Activated naive CD4-positive, alpha-beta T cell treated with anti-CD3 and anti-CD28 coated beads, Interleukin-2, amount 50 U/mL, for 16 hours (primary cell): ENCODE measurements at regions not wholly inside any gene's neighbourhood (a gene's known extent, or its start where the extent isn't known, plus 50 kb on each side); places are given as distances from the start of the nearest gene placed in this dataset.

Experiments used
- DNase-seq: peaks from one replicate; pipeline ENCODE4 v3.0.0-alpha.2; 2020

DNA sequence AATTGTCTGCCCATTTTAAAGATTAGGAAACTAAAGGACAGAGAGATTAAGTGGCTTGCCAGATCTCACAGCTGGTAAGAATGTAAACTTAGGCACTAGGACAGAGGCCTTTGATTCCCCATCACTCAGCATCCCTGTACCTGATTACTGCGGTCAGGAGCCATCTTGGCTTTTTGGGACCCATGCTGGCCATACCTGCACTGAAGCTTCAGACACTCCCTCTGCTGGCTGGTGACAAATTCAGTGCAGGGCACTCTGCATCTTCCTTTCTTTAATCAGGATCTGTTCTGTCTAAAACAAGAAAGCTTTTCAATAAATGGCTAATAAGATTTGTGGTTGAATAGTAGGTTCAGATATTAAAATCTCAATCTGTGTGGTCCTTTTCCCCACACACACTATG, 215.5 kb upstream of the RORB start:
- no peak for DNase-seq

DNA sequence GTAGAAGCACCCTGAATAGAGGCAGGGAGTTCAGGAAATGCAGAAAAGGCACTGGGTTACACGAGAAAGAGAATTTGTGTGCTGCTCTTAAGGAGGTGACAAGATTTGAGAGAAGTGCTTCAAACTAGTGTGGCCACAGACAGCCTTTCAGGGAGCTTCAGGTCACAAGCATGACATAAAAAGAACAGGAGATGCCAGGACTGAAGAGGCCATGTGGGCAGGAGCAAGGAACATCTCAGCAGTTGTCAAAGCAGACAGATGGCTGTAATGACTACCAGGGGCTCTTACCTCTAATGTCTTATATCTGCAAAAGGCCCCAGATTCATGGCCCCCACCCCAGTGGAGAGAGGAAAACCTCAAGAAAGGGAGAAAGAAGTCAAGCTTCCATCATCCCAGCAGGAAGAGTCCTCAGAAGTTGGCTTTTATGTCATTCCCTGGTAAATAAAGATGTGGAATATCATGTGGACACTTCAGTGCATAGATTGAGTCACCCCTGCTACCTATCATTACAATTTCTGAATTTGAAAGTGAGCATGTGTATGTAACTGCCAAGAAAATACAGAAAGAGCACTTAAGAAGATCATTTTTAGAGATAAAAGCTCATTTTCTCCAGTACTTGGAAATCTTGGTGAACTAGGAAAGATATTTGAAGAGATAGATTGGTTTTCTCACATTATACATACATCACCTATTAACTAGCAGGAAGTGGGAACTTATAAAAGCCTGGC, 214.4 kb upstream of the RORB start:
- no peak for DNase-seq

DNA sequence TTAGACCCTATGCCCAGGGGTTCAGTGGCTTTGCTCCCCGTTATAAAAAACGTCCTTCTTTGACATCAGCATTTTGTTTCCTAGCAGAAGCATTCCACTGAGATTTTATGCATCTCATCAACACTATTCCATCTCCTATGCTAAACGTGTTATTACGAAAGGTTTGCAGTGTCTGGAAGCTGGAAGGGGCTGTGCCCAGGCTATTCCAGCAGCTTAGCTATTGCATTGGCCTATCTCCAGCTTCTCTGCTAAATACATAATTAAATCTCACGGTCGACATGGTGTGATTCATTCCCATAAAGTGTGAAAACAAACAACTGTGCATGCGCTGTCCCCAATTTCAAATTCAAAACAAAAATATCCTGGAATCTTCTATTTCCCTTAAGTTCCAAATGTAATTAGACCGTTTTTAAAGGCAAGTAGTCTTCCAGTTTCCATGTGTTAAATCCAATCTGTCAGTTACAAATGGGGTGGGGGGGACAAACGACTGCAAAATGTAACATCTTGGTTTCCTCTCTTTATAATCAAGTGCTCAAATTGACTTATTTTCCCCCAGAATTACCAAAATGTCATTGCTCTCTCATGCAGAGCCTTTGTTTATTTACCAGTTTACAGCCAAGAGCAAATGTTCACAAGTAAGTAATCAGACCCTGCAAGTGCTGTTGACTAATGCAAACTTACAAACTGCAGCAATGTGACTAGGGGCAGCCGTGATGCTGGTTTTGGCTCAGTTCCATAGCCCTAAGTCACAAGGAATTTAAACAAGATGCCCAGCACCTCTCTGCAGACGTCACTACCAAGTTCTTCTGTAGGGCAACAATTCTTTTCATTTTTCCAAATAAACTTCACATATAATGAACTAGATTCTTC, 212.3 kb upstream of the RORB start:
- DNase-seq, result no peak

DNA sequence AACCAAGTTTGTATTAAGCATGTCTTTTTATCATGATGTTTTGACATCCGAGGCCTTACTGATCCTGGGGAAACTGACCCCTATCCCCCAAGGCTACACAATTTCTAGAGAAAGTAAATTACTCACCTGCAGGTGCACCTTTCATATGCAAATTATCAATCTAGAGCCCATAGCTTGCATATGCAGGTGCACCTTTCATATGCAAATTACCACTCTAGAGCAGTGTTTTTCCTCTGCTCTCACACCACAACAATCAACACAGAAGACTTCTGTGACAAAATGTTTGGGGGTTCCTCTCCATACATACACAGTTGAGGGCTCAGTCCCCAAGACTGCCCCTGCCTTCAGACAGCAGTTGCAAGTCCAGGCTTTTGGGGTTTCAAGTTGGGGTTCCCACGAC, 203.7 kb upstream of the RORB start:
- no peak for DNase-seq

DNA sequence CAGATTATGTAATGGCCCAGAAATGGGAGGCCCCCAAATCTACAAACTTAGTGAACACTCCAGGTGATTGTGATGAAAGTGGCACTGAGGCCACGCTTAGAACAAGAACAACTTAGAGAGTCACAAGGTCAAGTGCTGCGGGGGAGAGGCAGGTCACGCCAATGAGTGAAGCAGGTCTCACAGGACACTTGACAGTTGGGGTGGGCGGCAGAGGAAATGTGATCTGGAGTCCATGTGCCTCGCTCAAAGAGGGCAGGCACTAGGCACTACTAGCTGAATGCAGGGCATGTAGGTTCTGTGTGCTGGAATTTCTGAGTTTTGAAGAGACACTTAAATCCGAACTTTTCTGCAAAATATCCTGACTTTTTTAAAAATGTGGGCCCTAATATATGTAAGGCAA, 193.2 kb upstream of the RORB start:
- no peak for DNase-seq

DNA sequence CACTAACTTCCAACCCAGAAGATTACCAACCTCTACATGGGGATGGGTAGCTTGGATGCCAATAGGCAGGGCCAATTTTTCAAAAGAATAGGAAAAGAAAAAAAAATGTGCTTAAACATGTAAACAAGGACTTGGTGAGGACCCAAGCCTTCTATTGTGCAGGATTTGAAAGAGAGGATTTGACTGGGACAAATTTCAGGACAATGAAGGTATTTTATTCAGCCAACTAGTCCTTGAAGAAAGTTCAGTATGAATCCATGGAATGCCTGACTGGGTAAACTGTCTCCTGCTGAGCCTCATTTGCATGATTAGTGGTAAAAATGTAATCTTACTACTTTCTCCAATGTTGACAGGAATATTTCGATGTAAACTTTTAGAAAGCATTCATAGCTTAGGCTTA, 192.5 kb upstream of the RORB start:
- no peak for DNase-seq

DNA sequence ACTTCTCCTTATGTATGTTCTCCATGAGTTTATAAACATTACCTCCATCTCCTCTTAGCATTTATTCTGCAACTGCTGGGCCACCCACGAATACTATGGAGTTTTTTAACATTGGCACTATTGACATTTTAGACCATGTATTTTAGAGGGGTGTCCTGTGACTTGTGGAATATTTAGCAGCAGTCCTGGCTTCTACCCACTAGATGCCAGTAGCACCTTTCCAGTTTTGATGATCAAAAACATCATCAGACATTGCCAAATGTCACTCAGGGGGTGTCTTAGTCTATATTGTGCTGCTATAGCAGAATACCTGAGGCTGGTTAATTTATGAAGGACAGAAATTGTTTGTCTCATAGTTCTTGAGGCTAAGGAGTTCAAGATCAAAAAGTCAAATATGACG, 187.5 kb upstream of the RORB start:
- no peak for DNase-seq

DNA sequence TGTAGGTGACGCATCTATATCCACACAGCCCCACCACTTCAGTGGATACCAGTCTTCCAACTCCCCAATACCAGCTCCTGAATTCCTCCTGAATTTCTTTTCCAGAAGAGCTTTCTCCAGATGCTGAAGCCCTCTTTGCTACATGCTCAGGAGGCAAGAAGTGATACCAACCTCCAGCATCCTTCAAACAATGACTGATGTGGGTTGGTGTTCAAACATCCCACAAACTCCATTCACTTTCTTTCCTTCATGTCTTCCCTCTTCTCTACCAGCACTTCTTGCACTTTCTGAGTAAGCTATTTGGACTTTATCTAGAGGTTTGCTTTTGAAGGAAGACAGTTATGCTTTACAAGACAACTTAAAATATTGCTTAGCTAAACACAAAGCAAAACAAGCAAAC, 179.9 kb upstream of the RORB start:
- no peak for DNase-seq

DNA sequence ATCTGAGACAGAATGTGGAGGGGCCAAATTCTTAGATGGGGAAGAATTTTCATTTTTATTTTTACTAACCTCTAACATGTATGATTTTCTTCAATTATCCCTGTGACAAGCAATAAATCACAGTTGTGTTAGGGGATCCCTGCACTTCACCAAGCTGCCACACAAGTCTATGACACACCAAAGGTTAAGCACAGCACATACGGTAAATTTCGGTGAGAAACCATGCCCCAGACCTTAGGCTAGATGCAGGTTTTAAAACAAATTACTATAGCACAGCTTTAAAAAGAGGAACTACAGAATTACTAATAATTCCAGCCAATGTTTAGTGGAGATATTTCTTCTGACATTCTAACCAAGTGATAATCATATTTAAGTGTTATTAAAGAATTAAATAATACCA, 175.7 kb upstream of the RORB start:
- no peak for DNase-seq

DNA sequence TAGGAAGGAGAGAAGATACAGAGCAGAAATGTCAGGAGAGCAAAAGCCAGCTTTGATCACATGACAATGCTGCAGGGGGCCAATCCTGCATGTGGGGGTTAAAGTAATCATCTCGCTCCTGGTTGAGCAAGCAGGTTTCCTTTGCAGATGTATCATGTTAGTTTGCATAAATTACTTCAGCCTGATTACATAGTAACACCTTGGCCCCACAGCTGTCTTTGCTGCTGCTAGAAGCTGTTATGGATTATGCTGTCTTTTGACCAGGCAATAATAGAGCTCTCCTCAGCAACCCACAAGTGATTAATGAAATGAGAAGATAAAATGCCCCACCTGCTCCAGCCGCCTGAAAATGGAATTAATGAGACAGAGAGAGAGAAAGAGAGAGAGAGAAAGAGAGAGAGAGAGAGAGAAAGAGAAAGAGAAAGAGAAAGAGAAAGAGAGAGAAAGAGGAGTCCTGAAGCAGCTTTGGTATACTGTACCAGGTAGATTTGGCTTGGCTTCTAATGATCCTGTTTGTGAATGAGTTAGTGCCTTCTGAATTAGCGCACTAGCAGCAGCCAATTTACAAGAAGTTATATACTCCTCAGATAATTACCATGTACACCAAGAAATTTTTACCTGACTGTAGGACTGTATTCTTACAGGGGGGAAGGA, 174.3 kb upstream of the RORB start:
- no peak for DNase-seq

DNA sequence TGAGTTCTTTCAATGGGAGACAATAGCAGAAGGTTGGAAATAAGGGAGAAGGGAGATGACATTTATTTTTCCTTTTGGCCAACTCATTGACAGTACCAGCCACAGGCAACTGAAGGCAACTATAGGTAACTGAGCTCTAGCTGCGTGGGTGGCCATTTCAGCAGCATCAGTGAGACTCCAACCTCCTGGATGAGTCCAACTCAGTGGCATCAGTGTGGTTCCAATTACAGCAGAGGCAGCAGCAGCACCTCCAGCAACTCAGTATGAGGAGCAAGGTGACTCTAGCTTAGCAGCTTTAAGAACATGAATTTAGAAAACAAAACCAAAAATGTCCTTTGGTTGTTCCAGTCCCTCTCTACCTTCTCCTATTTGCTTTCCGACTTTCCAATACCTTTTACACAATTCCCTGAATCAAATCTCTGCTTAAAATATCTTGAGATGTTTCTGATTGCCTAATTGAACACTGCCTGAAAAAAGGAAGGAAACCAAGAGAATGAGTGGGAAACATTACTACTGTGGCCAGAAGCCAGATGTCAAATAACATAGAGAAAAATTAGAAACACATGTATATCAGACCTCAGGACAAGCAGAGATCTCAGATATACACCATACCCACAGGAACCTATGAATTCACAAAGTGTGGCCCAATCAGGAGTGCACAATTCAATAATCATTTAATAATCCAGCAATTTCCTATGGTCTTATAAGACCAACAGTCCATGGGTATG, 166.5 kb upstream of the RORB start:
- DNase-seq, result no peak

DNA sequence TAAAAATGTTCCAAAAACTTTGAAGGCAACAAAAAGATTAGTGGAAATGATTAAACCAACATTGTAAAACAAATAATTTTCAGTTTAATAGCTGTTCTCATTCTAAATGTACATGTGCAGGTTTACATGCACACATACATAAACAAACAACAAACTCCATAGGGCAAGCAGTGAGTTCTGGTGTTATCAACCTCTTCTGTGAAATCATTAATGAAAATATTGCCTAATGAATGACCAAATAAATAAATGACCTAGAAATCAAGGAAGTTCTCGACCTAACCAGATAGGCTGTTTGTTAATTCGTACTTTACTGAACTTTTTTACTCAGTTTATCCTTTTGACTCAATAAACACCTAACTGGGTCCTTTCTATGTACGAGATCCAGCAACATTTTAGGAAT, 165.5 kb upstream of the RORB start:
- DNase-seq, result no peak

DNA sequence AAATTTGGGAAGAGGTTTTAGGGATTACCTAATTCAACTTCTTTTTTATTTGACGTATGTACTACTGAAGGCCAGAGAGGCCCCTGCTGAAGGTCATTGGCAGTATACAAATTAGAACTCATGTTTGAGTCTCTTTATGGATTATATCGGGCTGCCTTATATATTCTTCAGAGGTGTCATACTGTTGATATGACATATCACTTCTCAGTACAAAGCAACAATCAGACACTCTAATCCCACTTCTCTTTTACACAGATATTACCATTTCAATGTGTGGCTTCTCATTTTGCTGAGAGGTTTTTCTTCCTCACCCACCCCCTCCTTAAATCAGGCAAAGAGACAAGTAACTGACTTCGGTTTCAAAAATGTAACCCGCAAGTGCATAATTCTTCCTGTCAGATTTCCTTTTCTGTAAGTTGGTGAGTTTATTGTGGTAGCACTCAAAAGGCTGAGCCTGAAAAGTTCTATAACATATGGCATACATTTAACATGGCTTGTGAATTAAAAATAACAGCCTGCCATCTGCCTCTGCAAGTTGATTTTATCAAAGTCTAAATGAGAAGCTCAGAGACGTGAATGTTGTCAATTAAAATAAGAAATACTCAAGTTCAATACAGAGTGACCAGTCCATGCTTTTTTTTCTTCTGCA, 163.6 kb upstream of the RORB start:
- DNase-seq, result no peak

DNA sequence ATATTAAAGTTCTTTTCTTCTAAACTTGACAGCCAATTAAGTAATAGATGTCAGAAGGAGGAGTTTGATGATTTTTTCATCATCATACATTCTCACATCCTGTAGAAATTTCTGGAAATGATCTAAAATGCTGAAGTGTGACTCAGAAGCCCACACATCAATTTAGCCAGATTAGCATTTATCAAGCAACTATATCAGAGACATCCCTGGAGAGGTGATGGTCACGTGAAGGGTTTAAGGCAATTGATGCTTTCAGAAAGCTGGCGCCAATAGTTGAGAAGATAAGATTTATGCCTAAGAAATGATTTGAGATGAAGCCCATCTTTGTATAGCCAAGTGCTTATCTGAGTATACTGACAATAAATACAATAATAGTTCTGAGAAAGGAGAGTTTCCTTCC, 162.9 kb upstream of the RORB start:
- DNase-seq, result no peak

DNA sequence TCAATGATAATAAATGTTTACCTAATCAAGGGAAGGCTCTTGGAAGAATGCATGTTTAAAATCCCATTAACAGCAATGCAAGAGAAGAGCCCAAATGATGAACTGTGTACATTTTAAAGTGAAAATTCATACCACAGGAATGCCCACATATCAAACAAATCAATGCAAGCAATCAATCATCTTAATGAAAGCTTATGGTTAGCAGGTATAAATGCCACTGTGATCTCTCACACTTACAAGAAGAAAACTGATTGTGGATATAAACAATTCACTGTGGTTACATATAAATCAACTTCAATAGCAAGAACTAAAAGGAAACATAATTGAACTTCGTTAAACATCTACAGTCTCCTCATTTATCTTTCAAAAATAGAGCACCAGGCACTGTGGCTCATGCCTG, 161.0 kb upstream of the RORB start:
- no peak for DNase-seq

DNA sequence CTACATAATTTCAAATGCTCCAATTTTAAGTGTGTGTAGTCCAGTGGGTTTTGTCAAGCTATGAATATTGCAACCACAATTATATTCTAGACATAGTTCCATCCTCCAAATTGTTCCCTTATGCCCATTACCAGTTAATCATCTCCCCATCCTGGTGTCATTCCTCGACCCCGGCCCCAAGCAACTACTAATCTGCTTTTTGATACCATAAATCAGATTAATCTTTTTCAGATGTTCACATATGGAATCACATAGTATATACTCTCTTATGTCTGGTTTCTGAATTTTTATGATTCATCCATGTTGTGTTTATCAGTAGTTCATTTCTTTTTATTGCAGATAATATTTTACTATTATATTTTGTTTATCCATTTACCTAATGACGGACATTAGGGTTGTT, 148.4 kb upstream of the RORB start:
- no peak for DNase-seq

DNA sequence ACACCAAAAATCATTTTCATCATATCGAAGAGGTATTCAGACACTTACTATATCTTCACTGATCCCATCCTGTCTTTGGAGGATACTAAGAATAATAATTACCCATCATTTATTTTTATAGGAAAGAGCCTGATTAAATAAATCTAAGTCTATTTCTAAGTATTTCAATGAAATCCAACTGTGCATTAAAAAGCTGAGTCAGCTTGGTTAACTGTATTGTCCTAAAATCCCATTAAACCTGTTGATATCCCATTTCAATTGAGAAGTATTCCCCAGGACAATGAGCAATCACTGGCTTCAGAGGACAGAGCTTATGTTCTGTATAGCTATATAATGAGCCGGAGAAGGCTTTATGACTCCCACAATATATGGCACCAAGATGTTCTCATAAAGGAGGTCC, 142.0 kb upstream of the RORB start:
- no peak for DNase-seq

DNA sequence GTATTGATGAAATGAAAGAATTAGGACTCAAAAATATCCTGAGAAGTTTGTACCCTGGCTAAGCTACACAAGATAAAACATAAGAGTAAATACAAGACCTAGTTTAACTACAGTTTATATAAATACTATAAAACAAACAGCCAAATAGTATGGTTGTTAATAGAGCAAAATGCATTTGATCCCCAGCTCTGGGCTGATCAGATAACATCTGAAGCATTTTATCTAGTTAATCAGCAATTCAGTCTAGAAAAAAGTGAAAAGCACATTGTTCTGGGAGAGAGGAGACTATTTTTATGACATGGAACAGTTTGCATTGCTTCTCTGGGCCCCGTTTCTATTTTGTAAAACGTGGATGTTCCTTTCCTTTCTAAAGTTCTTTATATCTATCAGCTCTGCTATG, 139.6 kb upstream of the RORB start:
- no peak for DNase-seq

DNA sequence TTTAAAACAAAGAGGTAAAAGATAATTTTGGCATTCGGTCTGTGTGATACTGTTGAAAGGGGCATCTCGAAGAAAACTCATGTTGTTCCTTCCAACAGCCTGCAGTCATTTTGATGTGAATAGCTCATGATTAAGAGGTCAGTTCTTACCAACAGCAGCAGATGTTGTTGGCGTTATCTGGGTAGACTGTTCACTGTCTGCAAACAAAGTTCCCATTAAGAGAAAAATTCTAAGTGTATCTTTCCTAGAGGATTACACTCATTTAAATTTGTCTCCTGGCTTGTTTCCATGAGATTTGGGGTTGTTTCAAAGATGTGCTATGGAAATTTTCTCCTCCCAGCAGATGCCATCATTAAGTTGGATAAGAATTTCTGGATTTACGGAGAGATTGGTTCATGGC, 138.2 kb upstream of the RORB start:
- no peak for DNase-seq

DNA sequence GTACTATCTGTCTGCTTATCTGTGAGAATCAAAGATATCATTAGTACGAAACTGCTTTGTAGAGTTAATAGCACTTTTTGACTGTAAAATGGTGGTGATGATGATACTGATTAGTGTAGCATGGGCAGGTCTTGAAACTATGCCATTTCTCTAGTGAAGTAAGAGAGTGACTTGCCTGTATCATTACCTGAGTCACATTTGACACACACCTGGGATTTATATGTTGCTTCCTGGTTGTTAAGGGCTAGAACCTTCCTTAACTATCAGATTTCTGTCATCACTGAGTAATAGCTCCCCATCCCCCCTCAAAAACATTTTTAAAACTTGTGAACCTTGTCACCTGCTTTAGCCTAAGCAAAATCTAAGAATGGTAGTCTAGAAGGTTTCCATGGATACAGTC, 135.6 kb upstream of the RORB start:
- no peak for DNase-seq

DNA sequence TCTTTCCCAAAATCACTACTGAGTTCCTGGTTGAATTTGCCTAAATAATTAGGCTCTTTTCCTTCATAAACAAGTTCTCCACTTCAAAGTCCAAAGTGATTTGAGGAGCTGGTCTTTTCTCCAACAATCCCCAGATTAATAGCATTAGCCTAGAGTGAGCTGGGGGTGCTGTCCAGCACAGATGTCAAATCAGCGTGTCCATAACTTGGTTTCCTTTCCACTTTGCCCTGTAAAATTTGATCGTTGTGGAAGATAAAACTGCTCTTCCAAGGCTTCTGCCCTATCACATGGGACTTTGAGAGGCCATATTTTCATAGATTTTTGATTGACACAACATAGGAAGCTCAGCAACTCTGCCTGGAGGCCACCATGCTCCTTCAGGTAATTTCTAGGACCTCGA, 134.7 kb upstream of the RORB start:
- DNase-seq, result no peak

DNA sequence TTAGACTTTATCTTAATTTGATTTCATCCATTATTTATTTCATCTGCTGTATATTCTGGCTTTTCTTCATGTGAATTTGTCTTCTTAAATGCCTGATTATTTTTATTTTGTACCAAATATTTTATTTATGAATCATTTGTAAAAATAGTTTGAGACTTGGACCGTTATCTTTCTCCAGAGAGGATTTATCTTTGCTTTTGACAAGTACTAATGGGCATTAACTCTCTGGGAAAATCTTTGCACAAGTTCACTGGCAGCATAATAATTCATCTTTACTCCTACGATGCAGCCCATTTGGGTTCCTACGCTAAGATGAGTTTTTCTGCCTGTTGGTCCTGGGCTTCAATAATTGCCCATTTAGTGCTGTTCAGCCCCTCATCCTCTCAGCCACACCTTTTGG, 131.0 kb upstream of the RORB start:
- DNase-seq, result no peak

DNA sequence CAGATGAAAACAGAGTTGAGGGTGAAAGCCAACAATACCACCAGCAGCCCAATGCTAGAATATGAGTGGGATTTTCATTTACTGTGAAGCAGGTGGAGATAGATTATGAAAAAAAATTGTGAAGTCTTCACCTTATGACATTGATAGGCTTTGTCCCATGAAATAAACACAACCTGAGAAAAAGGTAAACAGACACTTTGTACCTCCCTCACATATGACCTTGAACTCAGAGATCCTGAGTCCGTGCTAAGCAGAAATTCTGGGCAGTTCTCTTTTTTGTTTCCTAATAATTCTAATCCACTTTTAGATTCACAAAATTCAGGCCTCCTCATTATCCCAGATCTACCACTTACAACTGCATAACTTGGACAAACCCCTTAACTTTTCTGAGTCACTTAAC, 127.3 kb upstream of the RORB start:
- DNase-seq, result no peak
